Fibroblast of lung (primary cell): ENCODE measurements at regions not wholly inside any gene's neighbourhood (a gene's known extent, or its start where the extent isn't known, plus 50 kb on each side); places are given as distances from the start of the nearest gene placed in this dataset.

Source experiments
- CTCF ChIP-seq, 2 donors: IDR thresholded peaks in 1 of 2; conservative IDR thresholded peaks in 1 of 2; 1 replicate in 1 of 2; 2 replicates in 1 of 2; pipeline ENCODE4 v1.5.1; 2011 to 2012; ENCODE audit warnings: low read length in 2 of 2, control low read depth in 1 of 2, inconsistent platforms in 1 of 2, low read depth in 1 of 2, mild to moderate bottlenecking in 1 of 2
- EZH2 ChIP-seq: IDR thresholded peaks from 2 replicates; pipeline ENCODE4 v1.5.1; 2012; ENCODE audit warnings: low read length, control low read depth, mild to moderate bottlenecking; ENCODE audit errors: missing control alignments

GRCh38 chr20:7347409-7347808 is 579.9 kb downstream of the BMP2 start:
- no peak for TF ChIP-seq CTCF (conservative IDR thresholded peaks at IDR 0.05 in 1 of 2, IDR thresholded peaks at IDR 0.05 in 1 of 2; ENCODE audit: low read depth in 1 of 2, low read length in 2 of 2)
- TF ChIP-seq EZH2 = no peak
